Endothelial cell of umbilical vein (primary cell): ENCODE measurements at regions not wholly inside any gene's neighbourhood (a gene's known extent, or its start where the extent isn't known, plus 50 kb on each side); places are given as distances from the start of the nearest gene placed in this dataset.

Experiments
- BruUV-seq: library from RNA; stranded (reverse); fragments of 400-500 nt; replicated peaks from 2 replicates; lab custom pipeline; 2021; lab: Mats Ljungman, UMichigan
- CTCF ChIA-PET: fragments of 300-600, 350-600 bp; sonication (Branson Sonifier 250); formaldehyde crosslinking; loops from one replicate; lab custom pipeline; 2021; ENCODE audit warnings: antibody characterized with exemption, inconsistent platforms; lab: Charles Lee
- POLR2A ChIA-PET: fragments of 300-600, 350-600 bp; sonication (Branson Sonifier 250); formaldehyde crosslinking; loops from one replicate; lab custom pipeline; 2021; ENCODE audit warnings: antibody characterized with exemption, inconsistent platforms; lab: Charles Lee
- DNase-seq: peaks from one replicate; pipeline ENCODE4 v3.0.0-alpha.2; 2011; ENCODE audit warnings: low read depth, low spot score
- FAIRE-seq: peaks from 2 replicates; lab custom pipeline; 2011; peaks lifted over from hg19 to GRCh38; lab: Jason Lieb, UNC
- H2AFZ ChIP-seq: 2 replicates; pipeline ENCODE4 v1.6.0; 2012; ENCODE audit warnings: low read depth, low read length, control low read depth, inconsistent platforms
- H3K27ac ChIP-seq: 2 replicates; pipeline ENCODE4 v1.5.1; 2011; ENCODE audit warnings: low read depth, mild to moderate bottlenecking, control low read depth, low read length, moderate library complexity; ENCODE audit not compliant: insufficient read depth
- H3K27me3 ChIP-seq, 2 experiments: 2 replicates each; pipeline versions ENCODE4 v1.6.0 to v1.6.1; 2011; ENCODE audit warnings: low read length in 2 of 2, mixed read lengths in 1 of 2; ENCODE audit not compliant: control insufficient read depth in 2 of 2, insufficient read depth in 2 of 2
- H3K36me3 ChIP-seq, 2 experiments: 2 replicates in 1 of 2; 3 replicates in 1 of 2; pipeline ENCODE4 v1.5.1; 2011; ENCODE audit warnings: low read length in 2 of 2, mild to moderate bottlenecking in 1 of 2, moderate library complexity in 1 of 2; ENCODE audit not compliant: control insufficient read depth in 2 of 2, insufficient read depth in 2 of 2; ENCODE audit errors: extremely low read depth in 1 of 2
- H3K4me1 ChIP-seq: 3 replicates; pipeline ENCODE4 v1.5.1; 2011; ENCODE audit warnings: mild to moderate bottlenecking, low read length; ENCODE audit not compliant: control insufficient read depth, insufficient read depth; ENCODE audit errors: extremely low read depth
- H3K4me2 ChIP-seq: 2 replicates; pipeline ENCODE4 v1.6.1; 2011; ENCODE audit warnings: low read length, control low read depth, mixed read lengths; ENCODE audit not compliant: insufficient read depth
- H3K4me3 ChIP-seq, 3 experiments: fragments of 200-600 bp in 1 of 3; sonication (generic), shearing (Covaris generic) in 1 of 3; replicated peaks in 1 of 3; 2 replicates each; pipeline ENCODE4 v1.5.1; 2011 to 2016; ENCODE audit warnings: control low read depth in 3 of 3, low read length in 3 of 3, mild to moderate bottlenecking in 2 of 3, inconsistent platforms in 1 of 3, low read depth in 1 of 3, moderate library complexity in 1 of 3; ENCODE audit not compliant: insufficient read depth in 1 of 3
- H3K79me2 ChIP-seq: 2 replicates; pipeline ENCODE4 v1.6.0; 2012; ENCODE audit warnings: low read length, inconsistent platforms; ENCODE audit not compliant: control insufficient read depth, insufficient read depth
- H3K9ac ChIP-seq: replicated peaks from 2 replicates; pipeline ENCODE3; 2011; ENCODE audit warnings: low read length, control low read depth; ENCODE audit not compliant: insufficient read depth; ENCODE audit errors: extremely low read depth
- H3K9me1 ChIP-seq: replicated peaks from 3 replicates; pipeline ENCODE4 v1.6.0; 2011; ENCODE audit warnings: mild to moderate bottlenecking, low read length; ENCODE audit not compliant: control insufficient read depth, insufficient read depth; ENCODE audit errors: extremely low read depth
- H3K9me3 ChIP-seq: replicated peaks from 2 replicates; pipeline ENCODE4 v1.5.1; 2012; ENCODE audit warnings: low read length, inconsistent platforms; ENCODE audit not compliant: control insufficient read depth, insufficient read depth
- H4K20me1 ChIP-seq: replicated peaks from 2 replicates; pipeline ENCODE3; 2011; ENCODE audit warnings: mild to moderate bottlenecking, low read length; ENCODE audit not compliant: control insufficient read depth, insufficient read depth; ENCODE audit errors: extremely low read depth
- CTCF ChIP-seq, 2 donors: IDR thresholded peaks; 1 replicate in 1 of 2; 2 replicates in 1 of 2; pipeline ENCODE4 v1.5.1; 2011; ENCODE audit warnings: low read length in 2 of 2, mild to moderate bottlenecking in 2 of 2, moderate library complexity in 2 of 2, control low read depth in 1 of 2, inconsistent platforms in 1 of 2, low read depth in 1 of 2; ENCODE audit not compliant: insufficient read depth in 1 of 2; ENCODE audit errors: extremely low read depth in 1 of 2
- EZH2 ChIP-seq: IDR thresholded peaks from 2 replicates; pipeline ENCODE4 v1.6.1; 2012; ENCODE audit warnings: borderline replicate concordance, low read depth, mild to moderate bottlenecking, moderate library complexity, low read length, inconsistent platforms; ENCODE audit not compliant: severe bottlenecking
- FOS ChIP-seq: IDR thresholded peaks from 2 replicates; pipeline ENCODE4 v1.6.1; 2011; ENCODE audit warnings: mild to moderate bottlenecking, low read length, moderate library complexity, borderline replicate concordance; ENCODE audit not compliant: insufficient read depth
- GATA2 ChIP-seq: IDR thresholded peaks from 2 replicates; pipeline ENCODE4 v1.7.0; 2011; ENCODE audit warnings: low read depth, mild to moderate bottlenecking, moderate library complexity, mixed read lengths, low read length; ENCODE audit not compliant: insufficient read length, insufficient read depth
- JUN ChIP-seq: IDR thresholded peaks from 2 replicates; pipeline ENCODE4 v1.6.1; 2011; ENCODE audit warnings: borderline replicate concordance, low read depth; ENCODE audit not compliant: insufficient read length, insufficient read depth
- MAX ChIP-seq: IDR thresholded peaks from 2 replicates; pipeline ENCODE4 v1.6.1; 2011; ENCODE audit not compliant: insufficient read depth, insufficient read length
- MYC ChIP-seq: IDR thresholded peaks from one replicate; pipeline ENCODE4 v1.6.1; 2011; ENCODE audit warnings: mild to moderate bottlenecking, low read depth, low read length
- POLR2A ChIP-seq: IDR thresholded peaks from 2 replicates; pipeline ENCODE4 v1.6.1; 2012; ENCODE audit warnings: low read depth, mild to moderate bottlenecking, control low read depth, low read length
- POLR2AphosphoS5 ChIP-seq: IDR thresholded peaks from 2 replicates; pipeline ENCODE4 v1.6.1; 2012; ENCODE audit warnings: low read depth, mild to moderate bottlenecking, control low read depth, low read length, moderate library complexity; ENCODE audit not compliant: insufficient read depth
- dilution Hi-C: fragments of 300-500 bp; cut with MboI; formaldehyde crosslinking; loops from one replicate; pipeline ENCODE4 v1.15.0; 2019; ENCODE audit warnings: low sequenced_read_pairs; ENCODE audit not compliant: extremely low pct_ligation_motif_present
- intact Hi-C: fragments of 100-400 bp; cut with micrococcal nuclease; formaldehyde crosslinking; loops from one replicate; pipeline ENCODE4 v1.10.0; 2022

- no TSS peak for BruUV-seq
- H3K4me1 ChIP-seq: no peaks in the 10 kb centered on the region
- H3K4me3 ChIP-seq: no peak overlapping the region
- dilution Hi-C loops (no loop called here), intact Hi-C loops (no loop called here)
- no peak for DNase-seq
- no peaks in the 10 kb centered on the region for H3K27me3 ChIP-seq
- H3K9ac ChIP-seq: no peak overlapping the region
- TF ChIP-seq POLR2A: no peak
- TF ChIP-seq MYC: no peak
- H3K9me1 ChIP-seq: no peaks in the 10 kb centered on the region
- no peaks in the 10 kb centered on the region for H3K9me3 ChIP-seq
- no peak overlapping the region for H2AFZ ChIP-seq
- no peak overlapping the region for H3K27ac ChIP-seq
- POLR2A ChIA-PET: no interaction called here
- no peaks in the 10 kb centered on the region for H3K36me3 ChIP-seq
- FAIRE-seq: no peak
- no peaks in the 10 kb centered on the region for H4K20me1 ChIP-seq
- CTCF ChIA-PET: interaction anchor here (1.4 to 1.5 kb wide), 2 partner anchors 11 to 579 kb away, joined by 3 to 4 read pairs; partner anchors contain the start of gene ALCAM
- H3K4me2 ChIP-seq: no peak overlapping the region
- H3K79me2 ChIP-seq: no peaks in the 10 kb centered on the region
Observed at GRCh38 chr3:104787306-104787705, 579.4 kb upstream of the ALCAM start.

GRCh38 chr3:104788807-104789206 lies 577.9 kb upstream of the ALCAM start:
- H3K4me1 ChIP-seq: no peaks in the 10 kb centered on the region
- H3K9me3 ChIP-seq: no peaks in the 10 kb centered on the region
- H2AFZ ChIP-seq: no peak overlapping the region
- CTCF ChIA-PET: interaction anchor here (1.5 kb wide), 1 partner anchor 162 kb away, joined by 4 read pairs; no protein-coding TSS in a partner anchor
- POLR2A ChIA-PET: no interaction called here
- no TSS peak for BruUV-seq
- H3K27me3 ChIP-seq: no peaks in the 10 kb centered on the region
- FAIRE-seq (no peak), DNase-seq (no peak)
- dilution Hi-C loops: no loop called here
- no peak for TF ChIP-seq CTCF (IDR thresholded peaks at IDR 0.05; ENCODE audit: extremely low read depth in 1 of 2, insufficient read depth in 1 of 2, low read depth in 1 of 2, low read length in 2 of 2)
- TF ChIP-seq EZH2: no peak
- TF ChIP-seq FOS: no peak
- no peak for TF ChIP-seq JUN
- TF ChIP-seq MYC: no peak
- no peak for TF ChIP-seq MAX
- no peak for TF ChIP-seq POLR2AphosphoS5
- no peak for TF ChIP-seq POLR2A
- TF ChIP-seq GATA2: no peak
- H3K9me1 ChIP-seq: no peaks in the 10 kb centered on the region
- H3K4me3 ChIP-seq: no peak overlapping the region
- no peaks in the 10 kb centered on the region for H4K20me1 ChIP-seq
- no peak overlapping the region for H3K4me2 ChIP-seq
- no peaks in the 10 kb centered on the region for H3K79me2 ChIP-seq
- intact Hi-C loops: no loop called here
- H3K27ac ChIP-seq: no peak overlapping the region
- no peaks in the 10 kb centered on the region for H3K36me3 ChIP-seq
- H3K9ac ChIP-seq: no peak overlapping the region
